SK-N-SH (cell line): ENCODE measurements at regions not wholly inside any gene's neighbourhood (a gene's known extent, or its start where the extent isn't known, plus 50 kb on each side); places are given as distances from the start of the nearest gene placed in this dataset.

ENCODE experiments used
- CTCF ChIA-PET: fragments of 300-600, 350-600 bp; formaldehyde crosslinking; extraction: SDS; loops from one replicate; lab custom pipeline; 2021; lab: Yijun Ruan, JAX
- POLR2A ChIA-PET: fragments of 350-600 bp; sonication (Branson Sonifier 250); formaldehyde crosslinking; extraction: SDS; loops from one replicate; lab custom pipeline; 2020; ENCODE audit warnings: antibody characterized with exemption, inconsistent platforms; lab: Yijun Ruan, JAX
- DNase-seq: peaks from one replicate; pipeline ENCODE4 v3.0.0; 2012
- H2AFZ ChIP-seq: fragments of 200-600 bp; sonication (generic); 2 replicates; pipeline ENCODE4 v1.8.1; 2016; ENCODE audit warnings: antibody characterized with exemption, mild to moderate bottlenecking, low read depth
- H3F3A ChIP-seq: fragments of 200-600 bp; sonication (generic); replicated peaks from 2 replicates; pipeline ENCODE3; 2016; ENCODE audit warnings: antibody characterized with exemption, mild to moderate bottlenecking; ENCODE audit not compliant: insufficient read depth
- H3K27ac ChIP-seq, 2 experiments: fragments of 200-500 bp in 1 of 2; fragments of 200-600 bp in 1 of 2; sonication (Bioruptor generic) in 1 of 2; sonication (generic), shearing (Covaris generic) in 1 of 2; 2 replicates each; pipeline versions ENCODE4 v1.5.1 to v1.6.1; 2014 to 2016; ENCODE audit warnings: low read depth in 2 of 2, inconsistent platforms in 1 of 2, low read length in 1 of 2, mild to moderate bottlenecking in 1 of 2, mixed read lengths in 1 of 2
- H3K27me3 ChIP-seq: fragments of 200-600 bp; sonication (generic), shearing (Covaris generic); 2 replicates; pipeline ENCODE4 v1.6.1; 2016; ENCODE audit warnings: mixed run types; ENCODE audit not compliant: insufficient read depth
- H3K36me3 ChIP-seq, 2 experiments: fragments of 200-500 bp in 1 of 2; fragments of 200-600 bp in 1 of 2; sonication (Bioruptor generic) in 1 of 2; sonication (generic) in 1 of 2; replicated peaks in 1 of 2; 2 replicates each; pipeline versions ENCODE3 to v1.5.1; 2014 to 2016; ENCODE audit warnings: low read length in 1 of 2, mild to moderate bottlenecking in 1 of 2; ENCODE audit not compliant: insufficient read depth in 2 of 2, control insufficient read depth in 1 of 2
- H3K4me1 ChIP-seq, 2 experiments: fragments of 200-500 bp in 1 of 2; fragments of 200-600 bp in 1 of 2; sonication (Bioruptor generic) in 1 of 2; sonication (generic), shearing (Covaris generic) in 1 of 2; 2 replicates each; pipeline versions ENCODE4 v1.5.1 to v1.6.1; 2014 to 2016; ENCODE audit warnings: low read depth in 1 of 2, low read length in 1 of 2, mixed run types in 1 of 2; ENCODE audit not compliant: insufficient read depth in 2 of 2, control insufficient read depth in 1 of 2
- H3K4me2 ChIP-seq: fragments of 200-600 bp; sonication (generic), shearing (Covaris generic); 2 replicates; pipeline ENCODE4 v1.6.1; 2017; ENCODE audit warnings: mixed run types
- H3K4me3 ChIP-seq, 2 experiments: fragments of 200-500 bp in 1 of 2; fragments of 200-600 bp in 1 of 2; sonication (Bioruptor generic) in 1 of 2; sonication (generic), shearing (Covaris generic) in 1 of 2; 2 replicates each; pipeline versions ENCODE4 v1.5.1 to v1.8.1; 2014 to 2016; ENCODE audit warnings: low read depth in 2 of 2, inconsistent platforms in 1 of 2, low read length in 1 of 2, mild to moderate bottlenecking in 1 of 2, mixed read lengths in 1 of 2, moderate library complexity in 1 of 2
- H3K79me2 ChIP-seq: fragments of 200-600 bp; sonication (generic); 2 replicates; pipeline ENCODE4 v1.8.1; 2017; ENCODE audit warnings: mild to moderate bottlenecking; ENCODE audit not compliant: insufficient read depth
- H3K9ac ChIP-seq: fragments of 200-600 bp; sonication (generic); 2 replicates; pipeline ENCODE4 v1.6.1; 2017; ENCODE audit warnings: mixed run types
- H3K9me2 ChIP-seq: fragments of 200-600 bp; sonication (generic); 2 replicates; pipeline ENCODE4 v1.6.1; 2017; ENCODE audit warnings: mixed run types
- H3K9me3 ChIP-seq: fragments of 200-600 bp; sonication (generic); 2 replicates; pipeline ENCODE4 v1.6.1; 2017; ENCODE audit warnings: mixed run types, mild to moderate bottlenecking, moderate library complexity
- H4K20me1 ChIP-seq: fragments of 200-600 bp; sonication (generic); 2 replicates; pipeline ENCODE4 v1.6.1; 2017; ENCODE audit warnings: mild to moderate bottlenecking, mixed run types; ENCODE audit not compliant: insufficient read depth
- CHD2 ChIP-seq: fragments of 150-350 bp; IDR thresholded peaks from 2 replicates; pipeline ENCODE4 v1.6.1; 2018; ENCODE audit warnings: low read length; ENCODE audit not compliant: partially characterized antibody
- ELF1 ChIP-seq: IDR thresholded peaks from 2 replicates; pipeline ENCODE4 v1.4.0; 2012
- EZH2phosphoT487 ChIP-seq: fragments of 200-600 bp; sonication (generic); IDR thresholded peaks from 2 replicates; pipeline ENCODE4 v1.6.1; 2017; ENCODE audit warnings: low read depth, mixed run types, mild to moderate bottlenecking, antibody characterized with exemption, moderate library complexity, borderline replicate concordance
- FOXJ3 ChIP-seq: sonication (generic); formaldehyde crosslinking; IDR thresholded peaks from 2 replicates; pipeline ENCODE4 v1.5.1; 2020; ENCODE audit warnings: mild to moderate bottlenecking, missing genetic modification reagents
- FOXM1 ChIP-seq: IDR thresholded peaks from 2 replicates; pipeline ENCODE4 v1.4.0; 2012; ENCODE audit warnings: low read depth, mild to moderate bottlenecking
- JUND ChIP-seq: IDR thresholded peaks from 2 replicates; pipeline ENCODE4 v1.4.0; 2012
- NFIC ChIP-seq: IDR thresholded peaks from 2 replicates; pipeline ENCODE4 v1.4.0; 2012; ENCODE audit warnings: borderline replicate concordance
- NRF1 ChIP-seq: IDR thresholded peaks from 2 replicates; pipeline ENCODE4 v1.6.1; 2012; ENCODE audit warnings: low read depth, mild to moderate bottlenecking, low read length
- POLR2AphosphoS5 ChIP-seq: IDR thresholded peaks from 2 replicates; pipeline ENCODE4 v1.6.1; 2012; ENCODE audit warnings: low read depth, low read length
- RAD21 ChIP-seq: IDR thresholded peaks from 2 replicates; pipeline ENCODE4 v1.6.1; 2012; ENCODE audit warnings: mild to moderate bottlenecking, low read length
- RCOR1 ChIP-seq: fragments of 150-350 bp; IDR thresholded peaks from 2 replicates; pipeline ENCODE4 v1.6.1; 2017; ENCODE audit warnings: antibody characterized with exemption, low read length
- RFX5 ChIP-seq: IDR thresholded peaks from 2 replicates; pipeline ENCODE4 v1.6.1; 2012; ENCODE audit warnings: mild to moderate bottlenecking, improper control_type of control experiment, low read length
- RXRA ChIP-seq: IDR thresholded peaks from 2 replicates; pipeline ENCODE4 v1.4.0; 2012; ENCODE audit warnings: low read depth, mild to moderate bottlenecking, borderline replicate concordance
- SMC3 ChIP-seq: IDR thresholded peaks from 2 replicates; pipeline ENCODE4 v1.6.1; 2012; ENCODE audit warnings: low read depth, low read length, improper control_type of control experiment
- WGBS: methylation state at CpG from one replicate; pipeline ENCODE4 v1.1.6; 2017; ENCODE audit warnings: low lambda C conversion rate; 5-methylcytosine and 5-hydroxymethylcytosine counted together
- TF ChIP-seq, protein P1 (sequence below): IDR thresholded peaks from 2 replicates; pipeline ENCODE4 v1.4.0; 2012; ENCODE audit warnings: low read depth, borderline replicate concordance
- TF ChIP-seq, protein P2 (sequence below): fragments of 200-600 bp; sonication (generic); IDR thresholded peaks from 2 replicates; pipeline ENCODE4 v1.6.1; 2017; ENCODE audit warnings: antibody characterized with exemption, mild to moderate bottlenecking, moderate library complexity
- TF ChIP-seq, protein P3 (sequence below): fragments of 150-350 bp; IDR thresholded peaks from 2 replicates; pipeline ENCODE4 v1.6.1; 2017; ENCODE audit warnings: antibody characterized with exemption, low read length, low read depth, borderline replicate concordance
- TF ChIP-seq, protein P4 (sequence below): IDR thresholded peaks from 2 replicates; pipeline ENCODE4 v1.4.0; 2012; ENCODE audit warnings: low read depth
- TF ChIP-seq, protein P5 (sequence below): IDR thresholded peaks from 2 replicates; pipeline ENCODE4 v1.4.0; 2012; ENCODE audit warnings: low read depth, borderline replicate concordance
- TF ChIP-seq, protein P6 (sequence below): IDR thresholded peaks from 2 replicates; pipeline ENCODE4; 2012

DNA sequence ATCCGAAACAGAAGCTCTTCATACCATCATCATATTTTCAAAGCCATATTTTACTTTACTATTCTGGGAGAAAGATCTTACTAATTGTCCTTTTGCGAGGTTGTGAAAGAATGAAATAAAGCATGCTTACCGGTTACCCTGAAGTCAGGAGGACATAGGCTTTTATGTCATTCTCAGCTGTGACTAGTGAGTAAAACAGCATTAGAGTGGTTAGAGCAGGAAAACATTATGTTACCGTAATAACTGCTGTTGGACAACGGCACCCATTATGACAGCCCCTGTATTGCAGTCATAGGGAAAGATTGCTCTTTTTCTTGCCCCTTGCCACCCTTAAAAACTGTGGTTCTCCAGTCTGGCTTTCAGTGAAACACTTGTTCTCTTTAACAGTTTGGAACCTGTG, 1035.7 kb downstream of the ZPLD1 start:
- Histone ChIP-seq H4K20me1 (no peaks in the 10 kb centered on the region), H3K79me2 (no peaks in the 10 kb centered on the region), H3K27me3 (no peaks in the 10 kb centered on the region), H3K4me2 (no peak overlapping the region), H3F3A (no peaks in the 10 kb centered on the region), H3K36me3 (no peaks in the 10 kb centered on the region), H3K4me3 (no peak overlapping the region), H2AFZ (no peak overlapping the region), H3K4me1 (no peaks in the 10 kb centered on the region), H3K9me3 (no peaks in the 10 kb centered on the region), H3K27ac (no peak overlapping the region), H3K9me2 (no peaks in the 10 kb centered on the region), H3K9ac (no peak overlapping the region)
- TF ChIP-seq EZH2phosphoT487: no peak
- TF ChIP-seq, protein P1, sequence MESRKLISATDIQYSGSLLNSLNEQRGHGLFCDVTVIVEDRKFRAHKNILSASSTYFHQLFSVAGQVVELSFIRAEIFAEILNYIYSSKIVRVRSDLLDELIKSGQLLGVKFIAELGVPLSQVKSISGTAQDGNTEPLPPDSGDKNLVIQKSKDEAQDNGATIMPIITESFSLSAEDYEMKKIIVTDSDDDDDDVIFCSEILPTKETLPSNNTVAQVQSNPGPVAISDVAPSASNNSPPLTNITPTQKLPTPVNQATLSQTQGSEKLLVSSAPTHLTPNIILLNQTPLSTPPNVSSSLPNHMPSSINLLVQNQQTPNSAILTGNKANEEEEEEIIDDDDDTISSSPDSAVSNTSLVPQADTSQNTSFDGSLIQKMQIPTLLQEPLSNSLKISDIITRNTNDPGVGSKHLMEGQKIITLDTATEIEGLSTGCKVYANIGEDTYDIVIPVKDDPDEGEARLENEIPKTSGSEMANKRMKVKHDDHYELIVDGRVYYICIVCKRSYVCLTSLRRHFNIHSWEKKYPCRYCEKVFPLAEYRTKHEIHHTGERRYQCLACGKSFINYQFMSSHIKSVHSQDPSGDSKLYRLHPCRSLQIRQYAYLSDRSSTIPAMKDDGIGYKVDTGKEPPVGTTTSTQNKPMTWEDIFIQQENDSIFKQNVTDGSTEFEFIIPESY: no peak
- TF ChIP-seq, protein P2, sequence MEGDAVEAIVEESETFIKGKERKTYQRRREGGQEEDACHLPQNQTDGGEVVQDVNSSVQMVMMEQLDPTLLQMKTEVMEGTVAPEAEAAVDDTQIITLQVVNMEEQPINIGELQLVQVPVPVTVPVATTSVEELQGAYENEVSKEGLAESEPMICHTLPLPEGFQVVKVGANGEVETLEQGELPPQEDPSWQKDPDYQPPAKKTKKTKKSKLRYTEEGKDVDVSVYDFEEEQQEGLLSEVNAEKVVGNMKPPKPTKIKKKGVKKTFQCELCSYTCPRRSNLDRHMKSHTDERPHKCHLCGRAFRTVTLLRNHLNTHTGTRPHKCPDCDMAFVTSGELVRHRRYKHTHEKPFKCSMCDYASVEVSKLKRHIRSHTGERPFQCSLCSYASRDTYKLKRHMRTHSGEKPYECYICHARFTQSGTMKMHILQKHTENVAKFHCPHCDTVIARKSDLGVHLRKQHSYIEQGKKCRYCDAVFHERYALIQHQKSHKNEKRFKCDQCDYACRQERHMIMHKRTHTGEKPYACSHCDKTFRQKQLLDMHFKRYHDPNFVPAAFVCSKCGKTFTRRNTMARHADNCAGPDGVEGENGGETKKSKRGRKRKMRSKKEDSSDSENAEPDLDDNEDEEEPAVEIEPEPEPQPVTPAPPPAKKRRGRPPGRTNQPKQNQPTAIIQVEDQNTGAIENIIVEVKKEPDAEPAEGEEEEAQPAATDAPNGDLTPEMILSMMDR: no peak
- TF ChIP-seq, protein P3, sequence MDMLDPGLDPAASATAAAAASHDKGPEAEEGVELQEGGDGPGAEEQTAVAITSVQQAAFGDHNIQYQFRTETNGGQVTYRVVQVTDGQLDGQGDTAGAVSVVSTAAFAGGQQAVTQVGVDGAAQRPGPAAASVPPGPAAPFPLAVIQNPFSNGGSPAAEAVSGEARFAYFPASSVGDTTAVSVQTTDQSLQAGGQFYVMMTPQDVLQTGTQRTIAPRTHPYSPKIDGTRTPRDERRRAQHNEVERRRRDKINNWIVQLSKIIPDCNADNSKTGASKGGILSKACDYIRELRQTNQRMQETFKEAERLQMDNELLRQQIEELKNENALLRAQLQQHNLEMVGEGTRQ: no peak
- no peak for TF ChIP-seq SMC3
- TF ChIP-seq POLR2AphosphoS5: no peak
- TF ChIP-seq RCOR1: no peak
- TF ChIP-seq RXRA: no peak
- TF ChIP-seq NRF1: no peak
- TF ChIP-seq, protein P4, sequence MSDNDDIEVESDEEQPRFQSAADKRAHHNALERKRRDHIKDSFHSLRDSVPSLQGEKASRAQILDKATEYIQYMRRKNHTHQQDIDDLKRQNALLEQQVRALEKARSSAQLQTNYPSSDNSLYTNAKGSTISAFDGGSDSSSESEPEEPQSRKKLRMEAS: no peak
- no peak for TF ChIP-seq RFX5
- no peak for TF ChIP-seq RAD21
- TF ChIP-seq NFIC: no peak
- no peak for TF ChIP-seq CHD2
- TF ChIP-seq JUND: no peak
- TF ChIP-seq, protein P5, sequence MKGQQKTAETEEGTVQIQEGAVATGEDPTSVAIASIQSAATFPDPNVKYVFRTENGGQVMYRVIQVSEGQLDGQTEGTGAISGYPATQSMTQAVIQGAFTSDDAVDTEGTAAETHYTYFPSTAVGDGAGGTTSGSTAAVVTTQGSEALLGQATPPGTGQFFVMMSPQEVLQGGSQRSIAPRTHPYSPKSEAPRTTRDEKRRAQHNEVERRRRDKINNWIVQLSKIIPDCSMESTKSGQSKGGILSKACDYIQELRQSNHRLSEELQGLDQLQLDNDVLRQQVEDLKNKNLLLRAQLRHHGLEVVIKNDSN: no peak
- TF ChIP-seq FOXM1: no peak
- TF ChIP-seq, protein P6, sequence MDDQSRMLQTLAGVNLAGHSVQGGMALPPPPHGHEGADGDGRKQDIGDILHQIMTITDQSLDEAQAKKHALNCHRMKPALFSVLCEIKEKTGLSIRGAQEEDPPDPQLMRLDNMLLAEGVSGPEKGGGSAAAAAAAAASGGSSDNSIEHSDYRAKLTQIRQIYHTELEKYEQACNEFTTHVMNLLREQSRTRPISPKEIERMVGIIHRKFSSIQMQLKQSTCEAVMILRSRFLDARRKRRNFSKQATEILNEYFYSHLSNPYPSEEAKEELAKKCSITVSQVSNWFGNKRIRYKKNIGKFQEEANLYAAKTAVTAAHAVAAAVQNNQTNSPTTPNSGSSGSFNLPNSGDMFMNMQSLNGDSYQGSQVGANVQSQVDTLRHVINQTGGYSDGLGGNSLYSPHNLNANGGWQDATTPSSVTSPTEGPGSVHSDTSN: no peak
- TF ChIP-seq ELF1: no peak
- no peak for TF ChIP-seq FOXJ3 (CRISPR knock-in tag)
- ChIA-PET CTCF (no interaction called here), POLR2A (no interaction called here)
- WGBS: 61% methylated on average over 5 of the region's 5 CpGs
- DNase-seq: no peak
